ENCODE measurements at regions not wholly inside any gene's neighbourhood (a gene's known extent, or its start where the extent isn't known, plus 50 kb on each side); places are given as distances from the start of the nearest gene placed in this dataset.

DNA sequence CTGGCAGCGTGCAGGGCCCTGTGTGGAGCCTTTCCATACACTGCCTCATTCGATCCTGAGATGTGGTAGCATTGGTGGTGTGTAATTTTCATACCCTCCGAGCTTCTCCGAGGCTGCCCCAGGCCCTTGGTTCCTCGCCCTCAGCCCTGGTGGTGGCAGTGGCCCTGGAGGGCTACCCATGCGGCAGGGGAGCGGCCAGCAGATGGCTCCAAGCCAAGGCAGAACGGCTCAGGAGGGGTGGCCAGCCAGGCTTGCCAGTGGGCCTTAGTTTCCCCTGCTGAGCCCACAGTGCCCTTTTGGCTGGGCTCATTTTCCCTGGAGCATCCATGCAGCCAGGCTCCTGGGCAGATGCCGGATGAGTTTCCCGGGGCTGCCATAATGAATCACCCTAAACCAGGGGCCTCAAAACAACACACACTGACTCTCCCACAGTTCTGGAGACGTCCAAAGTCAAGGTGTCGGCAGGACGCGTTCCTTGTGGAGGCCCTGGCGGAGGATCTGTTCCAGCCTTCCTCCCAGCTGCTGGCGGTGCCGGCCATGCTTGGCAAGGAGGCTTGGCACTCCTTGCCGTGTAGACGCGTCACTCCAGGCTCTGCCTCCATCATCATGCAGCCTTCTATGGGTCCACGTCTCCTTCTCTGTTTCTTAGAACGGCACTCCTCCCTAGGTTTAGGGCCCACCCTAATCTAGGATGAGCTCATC is 158.8 kb upstream of the GSE1 start:
- no peak for DNase-seq (ENCODE audit: extremely low spot score in 2 of 2)
- intact Hi-C loops (cut with DNase I) = no loop called here
- Histone ChIP-seq H3K27me3 (no peaks in the 10 kb centered on the region), H3K9me3 (no peaks in the 10 kb centered on the region), H3K27ac (no peak overlapping the region), H3K4me3 (no peak overlapping the region), H3K4me1 (peaks cover 10% of the 10 kb centered on the region), H3K36me3 (no peaks in the 10 kb centered on the region)
- TF ChIP-seq POLR2AphosphoS5 (IDR thresholded peaks at IDR 0.05; ENCODE audit: insufficient read depth in 1 of 2, low read depth in 1 of 2) (no peak), POLR2A (IDR thresholded peaks at IDR 0.05) (no peak)
- TF ChIP-seq, protein P1, sequence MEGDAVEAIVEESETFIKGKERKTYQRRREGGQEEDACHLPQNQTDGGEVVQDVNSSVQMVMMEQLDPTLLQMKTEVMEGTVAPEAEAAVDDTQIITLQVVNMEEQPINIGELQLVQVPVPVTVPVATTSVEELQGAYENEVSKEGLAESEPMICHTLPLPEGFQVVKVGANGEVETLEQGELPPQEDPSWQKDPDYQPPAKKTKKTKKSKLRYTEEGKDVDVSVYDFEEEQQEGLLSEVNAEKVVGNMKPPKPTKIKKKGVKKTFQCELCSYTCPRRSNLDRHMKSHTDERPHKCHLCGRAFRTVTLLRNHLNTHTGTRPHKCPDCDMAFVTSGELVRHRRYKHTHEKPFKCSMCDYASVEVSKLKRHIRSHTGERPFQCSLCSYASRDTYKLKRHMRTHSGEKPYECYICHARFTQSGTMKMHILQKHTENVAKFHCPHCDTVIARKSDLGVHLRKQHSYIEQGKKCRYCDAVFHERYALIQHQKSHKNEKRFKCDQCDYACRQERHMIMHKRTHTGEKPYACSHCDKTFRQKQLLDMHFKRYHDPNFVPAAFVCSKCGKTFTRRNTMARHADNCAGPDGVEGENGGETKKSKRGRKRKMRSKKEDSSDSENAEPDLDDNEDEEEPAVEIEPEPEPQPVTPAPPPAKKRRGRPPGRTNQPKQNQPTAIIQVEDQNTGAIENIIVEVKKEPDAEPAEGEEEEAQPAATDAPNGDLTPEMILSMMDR (IDR thresholded peaks at IDR 0.05) = no peak

DNA sequence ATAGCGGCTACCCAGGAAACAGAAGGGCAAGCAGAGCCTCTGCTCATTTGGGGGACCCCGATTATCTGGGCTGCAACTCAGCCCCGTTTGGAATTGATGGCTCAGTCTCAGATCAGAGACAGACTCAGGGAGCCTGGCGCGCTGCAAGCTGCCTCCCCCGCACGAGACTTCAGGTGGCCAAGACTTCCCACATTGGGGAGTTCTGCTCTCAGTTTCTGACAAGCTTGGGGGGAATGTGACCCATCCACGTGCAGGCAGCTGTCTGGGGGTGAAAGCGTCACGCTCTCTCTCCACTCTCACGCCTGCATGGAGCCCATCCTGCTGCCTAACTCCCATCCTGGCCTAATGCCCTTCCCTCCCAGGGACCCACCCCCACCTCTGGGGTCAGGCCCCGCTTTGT is 157.6 kb upstream of the GSE1 start:
- Histone ChIP-seq H3K4me1 (peaks cover 21% of the 10 kb centered on the region), H3K27ac (no peak overlapping the region), H3K9me3 (no peaks in the 10 kb centered on the region), H3K4me3 (no peak overlapping the region), H3K36me3 (no peaks in the 10 kb centered on the region), H3K27me3 (no peaks in the 10 kb centered on the region)
- DNase-seq (ENCODE audit: extremely low spot score in 2 of 2) = no peak
- intact Hi-C loops (cut with DNase I) = no loop called here
- no peak for TF ChIP-seq POLR2AphosphoS5 (IDR thresholded peaks at IDR 0.05; ENCODE audit: insufficient read depth in 1 of 2, low read depth in 1 of 2)
- no peak for TF ChIP-seq POLR2A (IDR thresholded peaks at IDR 0.05)
- TF ChIP-seq, protein P1 (IDR thresholded peaks at IDR 0.05) = no peak

DNA sequence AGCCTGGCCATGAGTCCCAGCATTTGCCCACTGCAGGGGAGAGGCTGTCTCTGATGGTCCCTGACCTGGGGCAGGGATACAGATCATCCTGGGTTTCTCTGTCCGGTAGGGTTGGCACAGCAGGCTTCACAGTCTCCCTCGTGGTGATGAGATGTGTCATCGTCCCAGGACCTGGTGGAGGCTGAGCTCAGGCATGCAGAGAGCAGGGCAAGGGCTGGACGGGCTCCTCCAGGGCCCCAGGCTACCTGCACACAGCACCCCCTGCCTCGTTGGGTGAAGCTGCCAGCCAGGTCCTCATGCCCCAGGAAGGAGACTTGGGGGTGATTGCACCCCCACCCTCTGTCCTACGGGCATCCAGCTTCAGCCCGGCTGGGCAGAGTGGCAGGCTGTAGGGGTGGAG is 155.8 kb upstream of the GSE1 start:
- no peaks in the 10 kb centered on the region for H3K27me3 ChIP-seq
- DNase-seq (ENCODE audit: extremely low spot score in 2 of 2) = no peak
- no peak overlapping the region for H3K4me3 ChIP-seq
- intact Hi-C loops (cut with DNase I) = no loop called here
- no peaks in the 10 kb centered on the region for H3K36me3 ChIP-seq
- TF ChIP-seq, protein P1 (IDR thresholded peaks at IDR 0.05) = no peak
- TF ChIP-seq POLR2AphosphoS5 (IDR thresholded peaks at IDR 0.05; ENCODE audit: insufficient read depth in 1 of 2, low read depth in 1 of 2) = no peak
- no peak for TF ChIP-seq POLR2A (IDR thresholded peaks at IDR 0.05)
- H3K9me3 ChIP-seq = no peaks in the 10 kb centered on the region
- H3K27ac ChIP-seq = no peak overlapping the region
- H3K4me1 ChIP-seq = peaks cover 39% of the 10 kb centered on the region

DNA sequence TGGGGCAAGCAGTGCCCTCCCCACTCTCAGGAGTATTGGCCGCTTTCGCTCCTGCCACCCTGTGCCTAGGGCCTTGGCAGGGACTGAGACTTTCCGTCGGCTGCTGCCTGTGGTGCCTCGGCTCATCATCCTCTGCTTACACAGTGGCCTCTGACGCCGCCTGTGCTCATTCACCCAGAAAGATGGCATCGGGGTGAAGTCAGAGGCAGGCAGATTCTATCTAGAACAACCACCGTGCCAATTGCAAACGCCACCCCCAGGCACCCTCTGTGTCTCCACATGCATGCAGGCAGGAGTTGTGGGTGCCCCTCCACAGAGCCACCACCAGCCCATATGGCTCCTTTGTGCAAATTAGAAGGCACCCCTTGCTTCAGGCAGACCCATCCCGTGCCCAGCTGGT is 154.2 kb upstream of the GSE1 start:
- TF ChIP-seq POLR2AphosphoS5 (IDR thresholded peaks at IDR 0.05; ENCODE audit: insufficient read depth in 1 of 2, low read depth in 1 of 2) (no peak), POLR2A (IDR thresholded peaks at IDR 0.05) (no peak)
- TF ChIP-seq, protein P1 (IDR thresholded peaks at IDR 0.05) = no peak
- peak overlapping the region; percentile 73 for H3K27ac ChIP-seq
- no peaks in the 10 kb centered on the region for H3K9me3 ChIP-seq
- no peak for DNase-seq (ENCODE audit: extremely low spot score in 2 of 2)
- no peaks in the 10 kb centered on the region for H3K36me3 ChIP-seq
- peaks cover 51% of the 10 kb centered on the region for H3K4me1 ChIP-seq
- intact Hi-C loops (cut with DNase I) = no loop called here
- no peak overlapping the region for H3K4me3 ChIP-seq
- H3K27me3 ChIP-seq = no peaks in the 10 kb centered on the region

DNA sequence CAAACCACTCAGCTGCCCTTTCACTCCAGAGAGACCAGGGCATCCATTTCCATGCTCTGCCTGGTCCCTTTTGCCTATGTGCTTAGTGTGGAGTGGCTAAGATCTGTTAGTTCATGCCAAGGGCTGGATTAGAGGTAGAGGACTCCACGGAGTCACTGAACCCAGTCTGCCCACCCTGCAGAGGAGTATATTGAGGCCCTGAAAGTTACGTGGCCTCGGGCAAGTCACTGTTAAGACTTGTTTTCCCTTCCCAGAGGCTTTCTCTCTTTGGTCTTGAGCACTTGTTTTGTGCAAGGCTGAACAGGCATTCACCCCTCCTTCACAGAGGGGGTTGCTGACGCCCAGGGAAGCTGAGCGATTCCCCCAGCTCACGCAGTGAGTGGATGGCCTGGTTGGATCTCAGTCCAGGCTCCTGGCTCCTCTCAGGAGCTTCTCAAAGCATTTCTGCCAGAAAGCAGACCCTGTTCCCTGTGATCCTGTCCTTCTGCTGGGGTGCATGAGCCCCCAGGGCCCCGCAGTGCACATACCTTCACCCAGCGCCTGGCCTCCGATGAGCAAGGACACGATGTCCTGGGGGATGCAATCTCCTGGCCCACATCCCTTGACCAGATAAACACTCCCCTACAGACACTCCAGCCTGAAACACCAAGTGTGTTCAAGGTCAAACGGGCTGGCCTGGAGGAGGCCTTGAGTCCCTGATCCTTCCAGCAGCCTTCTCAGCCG is 153.4 kb upstream of the GSE1 start:
- no peaks in the 10 kb centered on the region for H3K27me3 ChIP-seq
- H3K4me3 ChIP-seq = no peak overlapping the region
- intact Hi-C loops (cut with DNase I) = no loop called here
- TF ChIP-seq, protein P1 (IDR thresholded peaks at IDR 0.05) = no peak
- peak in 1 of 2 donors; percentile 92 for TF ChIP-seq POLR2AphosphoS5 (IDR thresholded peaks at IDR 0.05; ENCODE audit: insufficient read depth in 1 of 2, low read depth in 1 of 2)
- TF ChIP-seq POLR2A (IDR thresholded peaks at IDR 0.05) = no peak
- H3K27ac ChIP-seq = peak overlapping the region; percentile 73
- peak in 1 of 2 donors; percentile 96 for DNase-seq (ENCODE audit: extremely low spot score in 2 of 2)
- H3K9me3 ChIP-seq = no peaks in the 10 kb centered on the region
- peaks cover 59% of the 10 kb centered on the region for H3K4me1 ChIP-seq
- no peaks in the 10 kb centered on the region for H3K36me3 ChIP-seq

Measured in vagina (tissue), 2 donors.